ENCODE measurements at regions not wholly inside any gene's neighbourhood (a gene's known extent, or its start where the extent isn't known, plus 50 kb on each side); places are given as distances from the start of the nearest gene placed in this dataset.

GRCh38 chr7:27364344-27364758 lies 121.7 kb downstream of the EVX1 start:
- DNase-seq (ENCODE audit: low spot score), result peak; percentile 5

GRCh38 chr7:27367179-27367932 lies 124.8 kb downstream of the EVX1 start:
- no peak for DNase-seq (ENCODE audit: low spot score)

GRCh38 chr7:27367933-27368549 lies 125.4 kb downstream of the EVX1 start:
- no peak for DNase-seq (ENCODE audit: low spot score)

- DNase-seq (ENCODE audit: low spot score), result no peak
Observed at GRCh38 chr7:27374958-27375841, 132.6 kb downstream of the EVX1 start.

GRCh38 chr7:27375958-27376357 lies 133.4 kb downstream of the EVX1 start:
- no peak for DNase-seq (ENCODE audit: low spot score)

- no peak for DNase-seq (ENCODE audit: low spot score)
Observed at GRCh38 chr7:27377988-27378387, 135.4 kb downstream of the EVX1 start.

GRCh38 chr7:27382307-27382706 lies 139.7 kb downstream of the EVX1 start:
- DNase-seq (ENCODE audit: low spot score), result no peak

- no peak for DNase-seq (ENCODE audit: low spot score)
Observed at GRCh38 chr7:27386581-27386980, 144.0 kb downstream of the EVX1 start.

GRCh38 chr7:27387864-27388263 lies 145.3 kb downstream of the EVX1 start:
- no peak for DNase-seq (ENCODE audit: low spot score)

- no peak for DNase-seq (ENCODE audit: low spot score)
Observed at GRCh38 chr7:27388561-27388960, 146.0 kb downstream of the EVX1 start.

GRCh38 chr7:27389496-27389895 lies 146.9 kb downstream of the EVX1 start:
- no peak for DNase-seq (ENCODE audit: low spot score)

- no peak for DNase-seq (ENCODE audit: low spot score)
Observed at GRCh38 chr7:27392477-27392876, 149.9 kb downstream of the EVX1 start.

- no peak for DNase-seq (ENCODE audit: low spot score)
Observed at GRCh38 chr7:27394871-27395270, 152.3 kb downstream of the EVX1 start.

GRCh38 chr7:27395626-27396025 lies 153.0 kb downstream of the EVX1 start:
- no peak for DNase-seq (ENCODE audit: low spot score)

- no peak for DNase-seq (ENCODE audit: low spot score)
Observed at GRCh38 chr7:27397503-27397902, 154.9 kb downstream of the EVX1 start.

GRCh38 chr7:27398851-27399250 lies 156.2 kb downstream of the EVX1 start:
- no peak for DNase-seq (ENCODE audit: low spot score)

GRCh38 chr7:27399791-27400567 lies 157.4 kb downstream of the EVX1 start:
- DNase-seq (ENCODE audit: low spot score), result no peak

GRCh38 chr7:27405780-27406179 lies 163.2 kb downstream of the EVX1 start:
- no peak for DNase-seq (ENCODE audit: low spot score)

GRCh38 chr7:27409311-27409710 lies 166.7 kb downstream of the EVX1 start:
- no peak for DNase-seq (ENCODE audit: low spot score)

GRCh38 chr7:27409776-27410175 lies 167.2 kb downstream of the EVX1 start:
- no peak for DNase-seq (ENCODE audit: low spot score)

GRCh38 chr7:27410812-27411544 lies 168.4 kb downstream of the EVX1 start:
- DNase-seq (ENCODE audit: low spot score), result no peak

All from cerebellar cortex (tissue), 1 donor.